Tibial nerve (tissue), 4 donors: ENCODE measurements at regions not wholly inside any gene's neighbourhood (a gene's known extent, or its start where the extent isn't known, plus 50 kb on each side); places are given as distances from the start of the nearest gene placed in this dataset.

ENCODE experiments used
- EP300 ChIP-seq, 2 donors: sonication (generic); formaldehyde crosslinking; IDR thresholded peaks; one replicate each; pipeline ENCODE4 v1.6.1; 2017; ENCODE audit warnings: antibody characterized with exemption in 2 of 2, mild to moderate bottlenecking in 1 of 2
- POLR2A ChIP-seq, 2 donors: fragments of 450-650 bp; IDR thresholded peaks; one replicate each; pipeline ENCODE4 v1.6.1; 2017; ENCODE audit warnings: antibody characterized with exemption in 2 of 2, mild to moderate bottlenecking in 2 of 2, moderate library complexity in 2 of 2
- TF ChIP-seq, protein P1 (sequence below), 5 experiments: fragments of 200-600 bp in 3 of 5; fragments of 450-650 bp in 2 of 5; sonication (generic) in 3 of 5; IDR thresholded peaks; one replicate each; pipeline ENCODE4 v1.5.1; 2016 to 2019; ENCODE audit warnings: antibody characterized with exemption in 5 of 5, mild to moderate bottlenecking in 3 of 5, moderate library complexity in 2 of 5

GRCh38 chr21:15191342-15191741, 126.5 kb upstream of the NRIP1 start:
- TF ChIP-seq, protein P1, sequence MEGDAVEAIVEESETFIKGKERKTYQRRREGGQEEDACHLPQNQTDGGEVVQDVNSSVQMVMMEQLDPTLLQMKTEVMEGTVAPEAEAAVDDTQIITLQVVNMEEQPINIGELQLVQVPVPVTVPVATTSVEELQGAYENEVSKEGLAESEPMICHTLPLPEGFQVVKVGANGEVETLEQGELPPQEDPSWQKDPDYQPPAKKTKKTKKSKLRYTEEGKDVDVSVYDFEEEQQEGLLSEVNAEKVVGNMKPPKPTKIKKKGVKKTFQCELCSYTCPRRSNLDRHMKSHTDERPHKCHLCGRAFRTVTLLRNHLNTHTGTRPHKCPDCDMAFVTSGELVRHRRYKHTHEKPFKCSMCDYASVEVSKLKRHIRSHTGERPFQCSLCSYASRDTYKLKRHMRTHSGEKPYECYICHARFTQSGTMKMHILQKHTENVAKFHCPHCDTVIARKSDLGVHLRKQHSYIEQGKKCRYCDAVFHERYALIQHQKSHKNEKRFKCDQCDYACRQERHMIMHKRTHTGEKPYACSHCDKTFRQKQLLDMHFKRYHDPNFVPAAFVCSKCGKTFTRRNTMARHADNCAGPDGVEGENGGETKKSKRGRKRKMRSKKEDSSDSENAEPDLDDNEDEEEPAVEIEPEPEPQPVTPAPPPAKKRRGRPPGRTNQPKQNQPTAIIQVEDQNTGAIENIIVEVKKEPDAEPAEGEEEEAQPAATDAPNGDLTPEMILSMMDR (IDR thresholded peaks at IDR 0.05), result no peak
- no peak for TF ChIP-seq EP300 (IDR thresholded peaks at IDR 0.05)
- TF ChIP-seq POLR2A (IDR thresholded peaks at IDR 0.05), result no peak
